GM23338 (cell line): ENCODE measurements at regions not wholly inside any gene's neighbourhood (a gene's known extent, or its start where the extent isn't known, plus 50 kb on each side); places are given as distances from the start of the nearest gene placed in this dataset.

Experiments used
- ATAC-seq: fragments of 200-7000 bp; cut with Tn5 transposase; 3 replicates; pipeline ENCODE4 v1.9.1; 2020
- DNase-seq: peaks from one replicate; pipeline ENCODE4 v3.0.0-alpha.2; 2015; ENCODE audit warnings: low spot score
- H2AFZ ChIP-seq: fragments of 200-600 bp; sonication (generic); 2 replicates; pipeline ENCODE4 v1.8.0; 2016; ENCODE audit warnings: antibody characterized with exemption, mild to moderate bottlenecking, moderate library complexity
- H3F3A ChIP-seq: fragments of 200-600 bp; sonication (generic); replicated peaks from 2 replicates; pipeline ENCODE4 v1.8.0; 2017; ENCODE audit warnings: antibody characterized with exemption, mixed run types, low read depth
- H3K27ac ChIP-seq: fragments of 200-600 bp; sonication (generic); 2 replicates; pipeline ENCODE4 v1.6.1; 2016; ENCODE audit warnings: low read depth
- H3K27me3 ChIP-seq: fragments of 200-600 bp; sonication (generic); 2 replicates; pipeline ENCODE4 v1.8.0; 2016; ENCODE audit warnings: mild to moderate bottlenecking, mixed run types, moderate library complexity; ENCODE audit not compliant: insufficient read depth
- H3K36me3 ChIP-seq: fragments of 200-600 bp; sonication (generic); 2 replicates; pipeline ENCODE4 v1.8.0; 2016; ENCODE audit warnings: mild to moderate bottlenecking; ENCODE audit not compliant: insufficient read depth
- H3K4me1 ChIP-seq: fragments of 200-600 bp; sonication (generic); 2 replicates; pipeline ENCODE4 v1.8.0; 2016; ENCODE audit warnings: mild to moderate bottlenecking, moderate library complexity; ENCODE audit not compliant: insufficient read depth
- H3K4me2 ChIP-seq: fragments of 200-600 bp; sonication (generic); 2 replicates; pipeline ENCODE4 v1.7.1; 2017; ENCODE audit warnings: mixed run types
- H3K4me3 ChIP-seq: fragments of 200-600 bp; sonication (generic); 2 replicates; pipeline ENCODE4 v1.6.1; 2016; ENCODE audit warnings: mixed run types
- H3K79me2 ChIP-seq: fragments of 200-600 bp; sonication (generic); replicated peaks from 2 replicates; pipeline ENCODE4 v1.8.0; 2017; ENCODE audit warnings: mild to moderate bottlenecking; ENCODE audit not compliant: insufficient read depth
- H3K9me2 ChIP-seq: fragments of 200-600 bp; sonication (generic); 2 replicates; pipeline ENCODE4 v1.8.0; 2017; ENCODE audit not compliant: insufficient read depth
- H4K20me1 ChIP-seq: fragments of 200-600 bp; sonication (generic); replicated peaks from 2 replicates; pipeline ENCODE4 v1.8.0; 2017; ENCODE audit warnings: mild to moderate bottlenecking; ENCODE audit not compliant: insufficient read depth
- H3K27ac Mint-ChIP-seq: 2 replicates; pipeline ENCODE4 v1.8.0; 2020; ENCODE audit warnings: inconsistent platforms, mild to moderate bottlenecking, moderate library complexity, mixed read lengths
- H3K27me3 Mint-ChIP-seq: 3 replicates; pipeline ENCODE4 v1.8.0; 2022; ENCODE audit warnings: low read depth, mild to moderate bottlenecking, moderate library complexity, mixed read lengths, inconsistent platforms; ENCODE audit not compliant: insufficient read depth, poor library complexity
- H3K36me3 Mint-ChIP-seq: 3 replicates; pipeline ENCODE4 v1.8.0; 2021; ENCODE audit warnings: low read depth, mild to moderate bottlenecking, inconsistent platforms, moderate library complexity, mixed read lengths
- H3K4me1 Mint-ChIP-seq: 3 replicates; pipeline ENCODE4 v1.8.0; 2020; ENCODE audit warnings: mild to moderate bottlenecking, inconsistent platforms, mixed read lengths
- H3K4me3 Mint-ChIP-seq: 3 replicates; pipeline ENCODE4 v1.8.0; 2021; ENCODE audit warnings: moderate library complexity, mild to moderate bottlenecking, inconsistent platforms, mixed read lengths
- H3K9me3 Mint-ChIP-seq: 3 replicates; pipeline ENCODE4 v1.8.0; 2020; ENCODE audit warnings: moderate library complexity, mild to moderate bottlenecking, inconsistent platforms, mixed read lengths
- CREB1 ChIP-seq: fragments of 250-450 bp; sonication (Bioruptor Pico); IDR thresholded peaks from 2 replicates; pipeline ENCODE4 v1.5.0; 2020; ENCODE audit warnings: low read depth, mild to moderate bottlenecking, moderate library complexity
- CTCF ChIP-seq, 2 experiments: fragments of 200-600 bp in 1 of 2; sonication (generic) in 1 of 2; conservative IDR thresholded peaks; 2 replicates each; pipeline versions ENCODE4 v1.5.1 to v1.6.1; 2016 to 2017; ENCODE audit warnings: antibody characterized with exemption in 2 of 2, low read depth in 2 of 2, mild to moderate bottlenecking in 2 of 2, moderate library complexity in 1 of 2
- ETS1 ChIP-seq: IDR thresholded peaks from 2 replicates; pipeline ENCODE4 v1.6.1; 2016; ENCODE audit warnings: antibody characterized with exemption
- EZH2 ChIP-seq: fragments of 200-600 bp; sonication (generic); IDR thresholded peaks from one replicate; pipeline ENCODE4 v1.8.0; 2017; ENCODE audit warnings: antibody characterized with exemption, mild to moderate bottlenecking, low read depth; ENCODE audit not compliant: unreplicated experiment
- EZH2phosphoT487 ChIP-seq: fragments of 200-600 bp; sonication (generic); IDR thresholded peaks from one replicate; pipeline ENCODE4 v1.8.1; 2018; ENCODE audit warnings: antibody characterized with exemption; ENCODE audit not compliant: unreplicated experiment
- JUNB ChIP-seq: IDR thresholded peaks from one replicate; pipeline ENCODE4 v1.6.1; 2016; ENCODE audit warnings: antibody characterized with exemption; ENCODE audit not compliant: unreplicated experiment
- NANOG ChIP-seq: IDR thresholded peaks from 2 replicates; pipeline ENCODE4 v1.6.1; 2016; ENCODE audit warnings: antibody characterized with exemption, borderline replicate concordance
- POLR2AphosphoS5 ChIP-seq: IDR thresholded peaks from 2 replicates; pipeline ENCODE4 v1.6.1; 2016; ENCODE audit warnings: antibody characterized with exemption, low read depth
- REST ChIP-seq: IDR thresholded peaks from one replicate; pipeline ENCODE4 v1.6.1; 2018; ENCODE audit warnings: antibody characterized with exemption; ENCODE audit not compliant: unreplicated experiment
- STAT1 ChIP-seq: IDR thresholded peaks from one replicate; pipeline ENCODE4 v1.6.1; 2016; ENCODE audit warnings: antibody characterized with exemption; ENCODE audit not compliant: unreplicated experiment
- ZNF114 ChIP-seq: fragments of 250-450 bp; sonication (Bioruptor Pico); IDR thresholded peaks from 2 replicates; pipeline ENCODE4 v1.5.0; 2020; ENCODE audit warnings: mild to moderate bottlenecking, moderate library complexity
- ZNF331 ChIP-seq: fragments of 250-450 bp; sonication (Bioruptor Pico); IDR thresholded peaks from 2 replicates; pipeline ENCODE4 v1.5.0; 2020; ENCODE audit warnings: low read depth, mild to moderate bottlenecking, moderate library complexity
- ZNF462 ChIP-seq: fragments of 250-450 bp; sonication (Bioruptor Pico); IDR thresholded peaks from 2 replicates; pipeline ENCODE4 v1.5.0; 2020; ENCODE audit warnings: mild to moderate bottlenecking, moderate library complexity

- Mint-ChIP-seq H3K9me3 (peaks cover 25% of the 10 kb centered on the region; the same call in 2 of the 3 replicates), H3K27me3 (no peaks in the 10 kb centered on the region), H3K36me3 (peaks cover 15% of the 10 kb centered on the region), H3K4me1 (no peaks in the 10 kb centered on the region), H3K27ac (no peak overlapping the region), H3K4me3 (no peak overlapping the region)
- Histone ChIP-seq H3K9me2 (0 out of 2 replicates have a peak, but pooled peaks cover 3% of the 10 kb centered on the region), H3K79me2 (no peaks in the 10 kb centered on the region), H3K4me2 (no peak overlapping the region), H4K20me1 (no peaks in the 10 kb centered on the region), H3K4me3 (no peak overlapping the region), H3K4me1 (no peaks in the 10 kb centered on the region), H3K36me3 (peaks cover 4% of the 10 kb centered on the region), H3K27ac (no peak overlapping the region), H3K27me3 (no peaks in the 10 kb centered on the region), H2AFZ (no peak overlapping the region), H3F3A (no peaks in the 10 kb centered on the region)
- ATAC-seq (no peak), DNase-seq (no peak)
- no peak for TF ChIP-seq NANOG
- no peak for TF ChIP-seq ZNF114 (CRISPR knock-in tag)
- TF ChIP-seq CREB1 = no peak
- TF ChIP-seq EZH2 = no peak
- no peak for TF ChIP-seq EZH2phosphoT487
- no peak for TF ChIP-seq JUNB
- no peak for TF ChIP-seq STAT1
- TF ChIP-seq POLR2AphosphoS5 = no peak
- no peak for TF ChIP-seq ZNF331 (CRISPR knock-in tag)
- TF ChIP-seq ZNF462 (CRISPR knock-in tag) = no peak
- TF ChIP-seq CTCF (conservative IDR thresholded peaks at IDR 0.05; ENCODE audit: low read depth in 2 of 2) = no peak
- TF ChIP-seq REST = no peak
- TF ChIP-seq ETS1 = no peak
Observed at GRCh38 chr7:153440715-153441114, 611.5 kb upstream of the DPP6 start.
